ENCODE measurements at regions not wholly inside any gene's neighbourhood (a gene's known extent, or its start where the extent isn't known, plus 50 kb on each side); places are given as distances from the start of the nearest gene placed in this dataset.

DNA sequence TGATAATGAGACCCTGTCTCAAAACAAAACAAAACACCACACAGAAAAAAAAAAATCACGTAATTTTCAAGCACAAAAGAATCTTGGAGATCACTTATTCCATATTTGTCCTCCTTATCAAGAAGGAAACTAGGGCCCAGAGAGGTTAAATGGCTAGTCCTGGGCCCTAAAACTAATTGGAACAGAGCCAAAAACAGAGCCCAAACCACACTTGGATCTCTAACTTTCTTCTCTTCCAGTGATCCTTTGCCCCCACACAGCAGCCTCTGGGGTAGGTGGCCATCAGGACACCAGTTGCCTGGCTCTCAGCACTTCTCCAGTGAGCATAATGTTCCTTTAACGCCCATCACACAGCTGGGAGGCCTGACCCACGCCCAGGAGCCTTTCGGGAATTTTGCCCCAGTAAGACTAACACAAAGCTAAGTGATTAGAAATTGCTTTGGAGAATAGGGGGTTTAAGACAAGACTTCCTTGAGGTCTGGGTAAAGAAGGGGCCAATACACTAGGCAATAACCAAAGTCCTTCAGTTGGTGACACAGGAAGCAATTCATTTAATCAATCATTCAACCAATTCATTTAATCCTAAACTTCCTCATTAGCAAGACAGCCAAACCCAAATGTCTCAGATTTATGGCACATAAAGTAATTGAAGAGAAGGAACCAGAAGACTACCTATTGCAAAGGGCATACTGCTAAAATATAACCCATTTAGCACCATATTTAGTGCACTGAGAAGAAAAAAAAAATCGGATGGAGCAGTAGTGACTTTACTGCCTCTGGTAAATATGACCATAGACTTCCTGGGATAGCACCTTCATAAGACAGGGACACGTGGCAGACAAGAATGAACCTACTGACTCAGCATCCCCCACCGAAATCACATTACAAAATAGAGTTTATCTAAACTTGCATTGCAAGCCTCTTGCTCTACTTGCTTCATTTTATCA lies 77.8 kb downstream of the ZNF608 start:
- TF ChIP-seq, protein P1, sequence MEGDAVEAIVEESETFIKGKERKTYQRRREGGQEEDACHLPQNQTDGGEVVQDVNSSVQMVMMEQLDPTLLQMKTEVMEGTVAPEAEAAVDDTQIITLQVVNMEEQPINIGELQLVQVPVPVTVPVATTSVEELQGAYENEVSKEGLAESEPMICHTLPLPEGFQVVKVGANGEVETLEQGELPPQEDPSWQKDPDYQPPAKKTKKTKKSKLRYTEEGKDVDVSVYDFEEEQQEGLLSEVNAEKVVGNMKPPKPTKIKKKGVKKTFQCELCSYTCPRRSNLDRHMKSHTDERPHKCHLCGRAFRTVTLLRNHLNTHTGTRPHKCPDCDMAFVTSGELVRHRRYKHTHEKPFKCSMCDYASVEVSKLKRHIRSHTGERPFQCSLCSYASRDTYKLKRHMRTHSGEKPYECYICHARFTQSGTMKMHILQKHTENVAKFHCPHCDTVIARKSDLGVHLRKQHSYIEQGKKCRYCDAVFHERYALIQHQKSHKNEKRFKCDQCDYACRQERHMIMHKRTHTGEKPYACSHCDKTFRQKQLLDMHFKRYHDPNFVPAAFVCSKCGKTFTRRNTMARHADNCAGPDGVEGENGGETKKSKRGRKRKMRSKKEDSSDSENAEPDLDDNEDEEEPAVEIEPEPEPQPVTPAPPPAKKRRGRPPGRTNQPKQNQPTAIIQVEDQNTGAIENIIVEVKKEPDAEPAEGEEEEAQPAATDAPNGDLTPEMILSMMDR (IDR thresholded peaks at IDR 0.05), result no peak
- H3K27ac ChIP-seq, result no peak overlapping the region
- ATAC-seq (no peak), DNase-seq (no peak)
- no peaks in the 10 kb centered on the region for H3K9me3 ChIP-seq
- H3K4me1 ChIP-seq, result peaks cover 20% of the 10 kb centered on the region
- intact Hi-C loops (cut with DNase I), result no loop called here
- H3K36me3 ChIP-seq, result no peaks in the 10 kb centered on the region
- no peaks in the 10 kb centered on the region for H3K27me3 ChIP-seq (ENCODE audit: low read depth)
- H3K4me3 ChIP-seq, result no peak overlapping the region

DNA sequence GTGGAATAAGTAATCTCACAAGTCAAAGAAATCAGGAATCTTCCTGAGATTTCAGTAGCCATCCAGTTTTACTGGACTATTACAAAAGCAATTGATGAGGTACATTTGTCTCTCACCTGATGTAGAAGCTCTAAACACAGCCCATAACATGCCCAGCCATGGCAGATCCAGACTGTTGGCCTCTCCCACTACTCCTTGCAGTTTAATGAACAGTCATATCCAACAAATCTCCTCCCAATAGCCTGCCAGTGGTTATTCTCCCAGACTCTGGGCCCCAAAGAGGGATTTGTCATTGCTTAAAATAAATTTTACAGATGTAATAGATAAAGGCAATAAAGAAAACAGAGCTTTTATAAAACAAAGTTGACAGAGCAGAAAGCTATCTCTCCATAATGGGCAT lies 80.8 kb downstream of the ZNF608 start:
- DNase-seq (no peak), ATAC-seq (no peak)
- intact Hi-C loops (cut with DNase I), result no loop called here
- no peaks in the 10 kb centered on the region for H3K36me3 ChIP-seq
- H3K9me3 ChIP-seq, result no peaks in the 10 kb centered on the region
- no peaks in the 10 kb centered on the region for H3K27me3 ChIP-seq (ENCODE audit: low read depth)
- TF ChIP-seq, protein P1 (IDR thresholded peaks at IDR 0.05), result no peak
- no peak overlapping the region for H3K4me3 ChIP-seq
- peaks cover 41% of the 10 kb centered on the region for H3K4me1 ChIP-seq
- no peak overlapping the region for H3K27ac ChIP-seq

DNA sequence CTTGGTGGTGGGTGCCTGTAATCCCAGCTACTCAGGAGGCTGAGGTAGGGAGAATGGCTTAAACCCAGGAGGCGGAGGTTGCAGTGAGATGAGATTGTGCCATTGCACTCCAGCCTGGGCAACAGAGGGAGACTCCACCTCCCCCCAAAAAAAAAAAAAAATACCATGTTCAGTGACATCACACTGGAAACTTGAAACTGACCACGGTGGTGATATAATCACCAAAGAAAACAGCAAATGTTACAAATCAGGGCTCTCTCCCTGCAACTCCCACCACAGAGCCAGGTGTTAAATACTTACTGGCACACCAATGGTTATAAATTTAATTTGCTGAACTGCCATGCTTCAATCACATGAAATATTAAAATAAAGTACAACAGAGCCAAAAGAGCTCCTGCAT lies 81.4 kb downstream of the ZNF608 start:
- no peak for DNase-seq
- no peak overlapping the region for H3K27ac ChIP-seq
- H3K27me3 ChIP-seq (ENCODE audit: low read depth), result no peaks in the 10 kb centered on the region
- no peak overlapping the region for H3K4me3 ChIP-seq
- no peak for ATAC-seq
- intact Hi-C loops (cut with DNase I), result no loop called here
- TF ChIP-seq, protein P1 (IDR thresholded peaks at IDR 0.05), result no peak
- no peaks in the 10 kb centered on the region for H3K36me3 ChIP-seq
- H3K9me3 ChIP-seq, result no peaks in the 10 kb centered on the region
- peaks cover 47% of the 10 kb centered on the region for H3K4me1 ChIP-seq

DNA sequence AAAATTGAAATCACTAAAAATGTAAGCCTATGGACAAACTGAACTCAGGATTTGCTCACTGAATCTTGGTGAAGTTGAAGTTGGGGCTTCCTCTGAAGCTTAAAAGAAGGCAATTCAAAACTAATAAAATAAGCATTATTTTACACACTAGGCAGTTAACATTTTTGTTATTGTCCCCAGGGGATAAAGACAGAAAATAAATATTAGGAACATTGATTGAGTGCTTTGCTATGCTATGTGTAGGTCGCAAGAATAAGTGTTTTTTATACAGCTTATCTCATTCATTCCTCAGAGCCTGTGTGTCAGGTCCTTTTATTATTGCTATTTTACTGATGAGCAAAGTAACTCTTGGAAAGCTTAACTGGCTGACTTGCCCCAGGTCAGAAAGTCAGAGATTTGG lies 82.2 kb downstream of the ZNF608 start:
- no peak for DNase-seq
- Histone ChIP-seq H3K4me1 (peaks cover 50% of the 10 kb centered on the region), H3K9me3 (no peaks in the 10 kb centered on the region), H3K36me3 (no peaks in the 10 kb centered on the region), H3K27ac (no peak overlapping the region), H3K27me3 (ENCODE audit: low read depth) (no peaks in the 10 kb centered on the region), H3K4me3 (no peak overlapping the region)
- TF ChIP-seq, protein P1 (IDR thresholded peaks at IDR 0.05), result no peak
- intact Hi-C loops (cut with DNase I), result no loop called here
- ATAC-seq, result no peak

DNA sequence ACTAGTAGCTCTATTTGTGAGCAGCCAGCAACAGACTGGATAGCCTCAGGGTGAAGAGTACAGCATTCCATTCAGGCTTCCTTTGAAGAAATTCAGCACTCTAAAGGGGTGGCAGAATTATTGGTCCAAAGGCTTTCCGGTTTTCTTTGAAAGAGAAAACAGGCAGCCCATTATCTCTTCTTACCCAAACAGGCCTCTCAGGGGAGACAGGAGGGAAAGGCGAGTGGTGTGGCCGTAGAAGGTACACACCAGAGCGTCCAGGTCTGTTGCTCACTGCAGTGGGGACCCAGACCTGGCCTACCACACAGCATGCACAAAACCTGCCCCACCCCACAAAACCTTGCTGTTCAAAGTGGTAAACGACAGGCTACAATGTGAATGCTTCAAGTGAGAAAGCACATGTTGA lies 83.3 kb downstream of the ZNF608 start:
- Histone ChIP-seq H3K27ac (no peak overlapping the region), H3K27me3 (ENCODE audit: low read depth) (no peaks in the 10 kb centered on the region), H3K9me3 (no peaks in the 10 kb centered on the region), H3K36me3 (no peaks in the 10 kb centered on the region), H3K4me1 (peaks cover 57% of the 10 kb centered on the region), H3K4me3 (no peak overlapping the region)
- no peak for DNase-seq
- intact Hi-C loops (cut with DNase I), result no loop called here
- TF ChIP-seq, protein P1 (IDR thresholded peaks at IDR 0.05), result no peak
- ATAC-seq, result no peak
